HG02610 (cell line): ENCODE measurements at regions not wholly inside any gene's neighbourhood (a gene's known extent, or its start where the extent isn't known, plus 50 kb on each side); places are given as distances from the start of the nearest gene placed in this dataset.

Experiments
- ATAC-seq: cut with Tn5 transposase; IDR thresholded peaks from one replicate; pipeline ENCODE4 v1.9.1; 2021; ENCODE audit warnings: mild to moderate bottlenecking, moderate library complexity; ENCODE audit not compliant: unreplicated experiment

GRCh38 chr4:132245319-132245718 lies 903.8 kb upstream of the PCDH10 start:
- ATAC-seq, result no peak

DNA sequence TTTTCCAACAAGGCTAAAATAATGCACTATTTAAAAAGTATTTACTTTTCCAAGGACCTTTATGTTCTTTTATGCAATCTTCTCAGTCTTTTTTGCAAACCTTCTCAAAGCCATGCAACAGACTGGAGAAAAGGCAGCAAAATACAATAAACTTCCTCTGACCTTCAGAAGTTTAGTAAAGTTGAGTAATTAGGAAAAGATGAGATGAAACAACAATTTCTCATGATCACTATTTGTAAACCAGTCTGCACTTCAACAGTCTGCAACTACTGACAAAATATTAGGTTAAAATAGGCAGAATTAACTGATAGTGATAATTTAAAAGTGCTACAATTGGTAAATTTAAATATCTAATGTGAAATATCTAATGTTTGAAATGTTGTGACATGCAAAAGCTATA lies 884.9 kb upstream of the PCDH10 start:
- no peak for ATAC-seq

GRCh38 chr4:132266374-132266773 lies 882.7 kb upstream of the PCDH10 start:
- ATAC-seq, result no peak

- ATAC-seq, result no peak
Measured at GRCh38 chr4:132267321-132267720, 881.8 kb upstream of the PCDH10 start.

- no peak for ATAC-seq
Measured at GRCh38 chr4:132269303-132269990, 879.6 kb upstream of the PCDH10 start.

GRCh38 chr4:132275583-132276121 lies 873.4 kb upstream of the PCDH10 start:
- ATAC-seq, result no peak

- ATAC-seq, result no peak
Measured at GRCh38 chr4:132276185-132276584, 872.9 kb upstream of the PCDH10 start.

GRCh38 chr4:132276989-132277388 lies 872.1 kb upstream of the PCDH10 start:
- no peak for ATAC-seq

GRCh38 chr4:132281733-132282132 lies 867.4 kb upstream of the PCDH10 start:
- no peak for ATAC-seq

GRCh38 chr4:132284910-132285426 lies 864.1 kb upstream of the PCDH10 start:
- ATAC-seq, result no peak

- no peak for ATAC-seq
Measured at GRCh38 chr4:132297346-132297745, 851.7 kb upstream of the PCDH10 start.

- ATAC-seq, result no peak
Measured at GRCh38 chr4:132299841-132300240, 849.3 kb upstream of the PCDH10 start.

GRCh38 chr4:132312521-132312920 lies 836.6 kb upstream of the PCDH10 start:
- no peak for ATAC-seq

DNA sequence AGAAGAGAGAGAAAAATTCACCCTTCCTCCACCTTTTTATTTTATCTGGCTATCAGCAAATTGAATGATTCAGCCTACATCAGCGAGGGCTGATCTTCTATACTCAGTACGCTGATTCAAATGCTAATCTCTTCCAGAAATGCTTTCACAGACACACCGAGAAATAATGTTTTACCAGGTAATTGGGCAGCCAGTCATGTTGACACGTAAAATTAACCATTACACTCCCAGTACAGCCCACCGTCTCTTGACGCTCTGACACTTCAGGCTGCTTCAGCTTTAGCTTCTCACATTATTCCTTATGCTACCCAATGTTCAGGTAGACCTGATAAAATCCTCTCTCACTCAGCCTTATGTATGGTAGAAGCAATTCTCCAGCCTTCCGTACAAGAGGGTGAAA lies 835.2 kb upstream of the PCDH10 start:
- no peak for ATAC-seq

DNA sequence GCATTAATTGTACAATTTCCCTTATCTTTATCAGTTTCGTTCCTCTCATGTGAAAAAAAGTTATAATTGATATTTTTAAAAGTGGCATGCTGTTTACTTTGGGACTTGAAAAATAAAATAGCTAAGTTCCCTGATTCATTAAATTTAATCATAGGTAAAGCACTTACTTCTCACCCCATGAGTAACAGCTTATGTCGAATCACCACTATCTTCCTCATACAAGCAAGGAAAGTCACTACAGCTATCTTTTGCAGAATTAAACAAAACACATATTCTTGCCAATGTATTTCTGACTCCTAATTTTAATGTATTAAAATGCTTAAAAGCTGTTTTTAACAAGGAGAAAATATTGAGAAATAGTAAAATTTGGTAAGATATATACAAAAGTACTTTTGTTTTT lies 832.4 kb upstream of the PCDH10 start:
- no peak for ATAC-seq

- no peak for ATAC-seq
Measured at GRCh38 chr4:132317923-132318322, 831.2 kb upstream of the PCDH10 start.

- ATAC-seq, result no peak
Measured at GRCh38 chr4:132328761-132329160, 820.3 kb upstream of the PCDH10 start.

DNA sequence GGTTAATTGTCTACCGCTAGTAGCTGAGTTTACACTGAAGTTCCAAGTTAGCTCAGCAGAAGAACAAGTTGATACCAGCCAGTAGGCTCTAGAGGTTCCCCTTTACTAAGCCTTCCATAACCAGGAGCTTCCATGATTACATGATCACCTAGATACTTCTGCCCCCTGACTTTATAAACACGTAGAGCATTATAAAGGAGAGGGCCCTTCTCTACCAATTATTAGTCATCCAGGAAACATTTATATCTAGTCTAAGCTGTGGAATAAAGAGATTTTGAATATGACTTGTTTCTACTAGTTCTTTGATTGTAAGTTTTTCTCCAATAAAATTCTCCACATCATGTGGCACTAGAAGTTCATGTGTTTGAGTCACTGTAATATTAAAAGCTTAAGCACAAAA lies 818.1 kb upstream of the PCDH10 start:
- no peak for ATAC-seq

DNA sequence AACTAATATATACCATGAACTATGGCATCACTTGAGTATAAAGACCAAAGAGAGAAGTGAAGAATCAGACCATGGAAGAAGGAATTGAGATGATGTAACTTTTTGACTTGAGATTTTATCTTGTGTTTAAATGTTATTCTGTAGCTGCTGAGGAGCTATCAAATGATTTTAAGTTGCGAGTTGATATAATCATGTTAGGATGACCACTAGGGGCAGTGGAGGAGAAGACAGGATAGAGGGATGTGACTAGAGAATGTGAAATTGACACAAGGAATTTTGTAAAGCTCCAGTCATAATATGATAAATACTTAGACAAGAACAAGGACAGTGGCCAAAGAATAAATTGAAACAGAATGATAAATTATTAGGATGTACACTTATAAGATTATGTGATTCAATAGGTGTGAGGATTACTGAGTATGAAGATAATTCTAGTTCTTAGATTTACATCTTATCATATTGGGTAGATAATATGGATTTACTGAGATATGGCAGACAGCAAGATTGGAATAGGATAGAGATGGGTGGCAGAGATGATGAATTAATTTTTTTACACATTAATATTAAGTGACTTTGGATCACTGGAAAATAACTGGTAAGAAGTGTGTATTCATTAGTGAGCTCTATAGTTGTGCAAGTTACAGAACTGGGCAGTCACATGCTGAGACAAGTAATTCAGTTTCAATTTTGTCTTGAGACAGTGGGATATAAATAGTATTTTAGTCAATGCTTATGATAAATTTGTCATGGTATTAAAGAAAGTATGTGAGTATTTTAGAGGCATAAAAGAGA lies 816.0 kb upstream of the PCDH10 start:
- ATAC-seq, result no peak

DNA sequence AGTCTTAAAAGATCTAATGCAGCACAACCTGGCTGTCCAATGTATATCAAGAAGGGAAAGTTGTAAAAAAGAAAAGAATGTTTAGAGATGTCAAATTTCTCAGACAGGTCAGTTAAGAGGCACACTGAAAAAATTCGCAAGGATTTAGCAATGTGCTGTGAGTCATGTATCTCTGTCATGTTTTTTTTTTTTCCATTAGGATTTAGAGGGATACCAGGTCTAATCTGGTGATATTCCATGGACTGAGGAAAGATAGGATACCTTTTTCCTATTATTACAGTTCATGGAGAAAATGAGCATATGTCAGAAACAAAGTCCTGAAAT lies 815.4 kb upstream of the PCDH10 start:
- ATAC-seq, result no peak

DNA sequence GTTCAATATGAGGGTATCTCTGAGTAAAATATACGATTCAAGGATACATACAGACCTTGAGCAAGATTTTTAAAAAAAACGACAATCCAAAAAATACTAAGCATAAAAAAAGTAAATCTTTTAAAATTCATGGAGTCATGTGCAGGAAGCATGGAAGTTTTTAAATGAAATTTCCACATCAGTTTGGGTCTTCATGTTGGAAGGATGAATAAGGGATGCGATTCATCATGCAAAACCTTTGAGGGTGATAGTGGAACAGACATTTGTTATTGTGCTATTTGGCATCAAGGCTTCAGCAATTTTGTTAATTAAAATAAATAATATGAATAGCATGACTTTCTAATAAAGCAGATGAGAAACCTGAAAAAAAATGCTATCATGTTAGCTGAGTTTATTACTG lies 815.0 kb upstream of the PCDH10 start:
- no peak for ATAC-seq
